BLaER1 treated with 17β-estradiol and CSF1 and Interleukin-3, amounts not matched to agents 10 nM and 100 nM (cell line): ENCODE measurements at regions not wholly inside any gene's neighbourhood (a gene's known extent, or its start where the extent isn't known, plus 50 kb on each side); places are given as distances from the start of the nearest gene placed in this dataset.

Experiments
- H3K27ac ChIP-seq, 11 experiments: shearing (Covaris generic); formaldehyde crosslinking; 2 replicates each; pipeline ENCODE4 v1.8.1; 2022
- H3K27me3 ChIP-seq, 11 experiments: shearing (Covaris generic); formaldehyde crosslinking; 2 replicates each; pipeline ENCODE4 v1.8.1; 2022
- H3K36me3 ChIP-seq, 11 experiments: shearing (Covaris generic); formaldehyde crosslinking; 2 replicates each; pipeline ENCODE4 v1.8.1; 2022
- H3K4me1 ChIP-seq, 10 experiments: shearing (Covaris generic); formaldehyde crosslinking; 2 replicates each; pipeline ENCODE4 v1.8.1; 2022
- H3K4me2 ChIP-seq, 11 experiments: shearing (Covaris generic); formaldehyde crosslinking; 2 replicates each; pipeline ENCODE4 v1.8.1; 2022
- H3K4me3 ChIP-seq, 10 experiments: shearing (Covaris generic); formaldehyde crosslinking; 2 replicates each; pipeline ENCODE4 v1.8.1; 2022
- H3K9ac ChIP-seq, 11 experiments: shearing (Covaris generic); formaldehyde crosslinking; 2 replicates each; pipeline ENCODE4 v1.8.1; 2022
- H3K9me3 ChIP-seq, 11 experiments: shearing (Covaris generic); formaldehyde crosslinking; replicated peaks in 1 of 11; 2 replicates each; pipeline ENCODE4 v1.8.1; 2022
- H4K20me1 ChIP-seq, 11 experiments: shearing (Covaris generic); formaldehyde crosslinking; 2 replicates each; pipeline ENCODE4 v1.8.1; 2022
- Cebpa-rat ChIP-seq, 11 experiments: shearing (Covaris generic); IDR thresholded peaks; 2 replicates each; pipeline ENCODE4 v1.8.1; 2022

DNA sequence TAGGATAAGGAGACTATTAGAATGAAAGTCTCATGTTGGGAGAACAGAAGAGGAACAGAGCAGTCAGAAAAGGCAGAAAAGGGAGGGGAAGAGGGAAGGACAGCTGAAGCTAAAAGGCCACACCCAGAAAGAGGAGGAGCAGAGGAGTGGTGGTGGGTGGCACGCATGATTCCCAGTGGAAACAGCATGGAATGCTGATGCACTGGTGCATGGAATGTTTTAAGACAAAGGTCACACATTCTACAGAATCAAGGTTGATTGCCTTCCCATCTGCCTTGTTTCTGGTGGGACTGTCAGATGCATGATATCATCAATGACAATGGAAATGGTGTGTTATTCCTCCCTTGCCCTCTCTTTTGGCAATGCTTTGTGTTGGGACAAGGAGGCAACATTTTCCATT is 285.4 kb upstream of the MKI67 start:
- no peaks in the 10 kb centered on the region for H3K36me3 ChIP-seq
- no peaks in the 10 kb centered on the region for H4K20me1 ChIP-seq
- H3K4me3 ChIP-seq: peak overlapping the region in 1 of 10 experiments; percentile 10; a peak in 1 of 20 replicates
- H3K27me3 ChIP-seq: no peaks in the 10 kb centered on the region
- no peak overlapping the region for H3K9ac ChIP-seq
- H3K27ac ChIP-seq: no peak overlapping the region
- peaks cover 0 to 14% (median 5%) of the 10 kb centered on the region in 10 experiments; a peak in 7 of 20 replicates for H3K4me1 ChIP-seq
- TF ChIP-seq Cebpa-rat (IDR thresholded peaks at IDR 0.05): no peak
- H3K4me2 ChIP-seq: peak overlapping the region in 1 of 11 experiments; percentile 14; a peak in 1 of 22 replicates
- peaks cover 17 to 37% (median 28%) of the 10 kb centered on the region in 11 experiments for H3K9me3 ChIP-seq

GRCh38 chr10:128414568-128414967 is 288.3 kb upstream of the MKI67 start:
- no peaks in the 10 kb centered on the region for H3K36me3 ChIP-seq
- no peak overlapping the region for H3K4me2 ChIP-seq
- H3K27me3 ChIP-seq: no peaks in the 10 kb centered on the region
- H3K4me3 ChIP-seq: no peak overlapping the region
- H3K9me3 ChIP-seq: peaks cover 17 to 33% (median 28%) of the 10 kb centered on the region in 11 experiments
- H3K4me1 ChIP-seq: peaks cover 0 to 6% (median 0%) of the 10 kb centered on the region in 10 experiments; a peak in 3 of 20 replicates
- H3K9ac ChIP-seq: no peak overlapping the region
- H3K27ac ChIP-seq: no peak overlapping the region
- no peaks in the 10 kb centered on the region for H4K20me1 ChIP-seq
- TF ChIP-seq Cebpa-rat (IDR thresholded peaks at IDR 0.05): no peak

DNA sequence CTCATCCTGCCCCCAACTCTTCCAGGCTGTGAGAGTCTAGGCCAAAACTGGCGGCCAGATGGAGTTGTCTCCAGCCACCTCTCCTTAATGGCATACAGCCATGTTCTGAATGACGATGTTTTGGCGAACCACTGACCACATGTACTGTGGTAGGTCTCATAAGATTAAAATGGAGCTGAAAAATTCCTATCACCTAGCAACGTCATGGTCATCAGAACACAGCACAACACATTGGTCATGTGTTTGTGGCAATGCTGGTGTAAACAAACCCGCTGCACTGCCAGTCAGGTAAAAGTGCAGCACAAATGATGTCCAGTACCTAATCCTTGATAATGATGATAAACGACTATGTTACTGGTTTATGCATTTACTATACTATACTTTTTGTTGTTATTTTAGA is 290.0 kb upstream of the MKI67 start:
- TF ChIP-seq Cebpa-rat (IDR thresholded peaks at IDR 0.05): no peak
- Histone ChIP-seq H3K9me3 (peaks cover 7 to 20% (median 14%) of the 10 kb centered on the region in 11 experiments), H3K4me3 (no peak overlapping the region), H3K36me3 (no peaks in the 10 kb centered on the region), H3K4me1 (peaks cover 0 to 4% (median 0%) of the 10 kb centered on the region in 10 experiments; a peak in 2 of 20 replicates), H3K4me2 (no peak overlapping the region), H4K20me1 (no peaks in the 10 kb centered on the region), H3K9ac (no peak overlapping the region), H3K27ac (no peak overlapping the region), H3K27me3 (no peaks in the 10 kb centered on the region)

DNA sequence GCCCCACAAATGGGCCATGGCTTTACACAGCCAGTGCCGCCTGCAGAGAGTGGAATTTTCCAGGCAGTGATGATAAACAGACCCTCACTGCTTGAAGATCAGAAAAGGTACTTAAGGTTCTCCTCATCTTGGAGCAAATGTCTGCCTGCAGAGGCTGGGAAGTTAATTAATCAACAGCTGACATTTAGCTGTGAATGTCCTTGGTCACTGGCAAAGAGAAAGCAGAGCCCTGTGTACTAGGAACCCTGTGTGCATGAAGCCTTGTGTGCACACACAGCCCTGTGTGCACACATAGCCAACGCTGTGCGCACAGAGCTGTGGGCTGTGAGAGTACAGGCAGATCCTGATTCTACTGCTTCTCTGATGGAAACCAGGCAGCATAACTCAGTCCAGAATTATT is 291.6 kb upstream of the MKI67 start:
- TF ChIP-seq Cebpa-rat (IDR thresholded peaks at IDR 0.05): no peak
- Histone ChIP-seq H3K27me3 (no peaks in the 10 kb centered on the region), H3K4me3 (no peak overlapping the region), H3K36me3 (no peaks in the 10 kb centered on the region), H3K9ac (no peak overlapping the region), H3K27ac (no peak overlapping the region), H3K4me1 (no peaks in the 10 kb centered on the region), H3K4me2 (no peak overlapping the region), H4K20me1 (no peaks in the 10 kb centered on the region), H3K9me3 (peaks cover 0 to 4% (median 0%) of the 10 kb centered on the region in 11 experiments; a peak in 3 of 22 replicates)

DNA sequence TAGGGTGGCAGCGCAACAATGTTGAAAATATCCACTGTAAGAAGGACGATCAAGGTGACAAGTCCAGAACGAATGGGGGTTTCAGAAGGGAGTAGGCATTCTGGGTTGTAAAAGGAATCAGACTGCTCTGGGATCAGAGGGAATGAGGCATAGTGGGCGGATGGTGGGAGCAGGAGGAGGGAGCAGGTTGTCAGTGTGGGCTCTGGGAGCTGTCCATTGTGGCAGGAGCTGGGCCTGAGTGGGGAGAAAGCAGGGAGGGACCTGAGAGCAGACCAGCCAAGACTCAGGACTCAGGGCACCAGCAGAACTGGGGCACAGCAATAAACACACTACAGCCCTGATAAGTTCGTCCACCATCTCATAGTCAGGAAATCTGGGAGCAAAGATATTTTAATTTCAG is 292.6 kb upstream of the MKI67 start:
- TF ChIP-seq Cebpa-rat (IDR thresholded peaks at IDR 0.05): no peak
- Histone ChIP-seq H4K20me1 (no peaks in the 10 kb centered on the region), H3K9me3 (no peaks in the 10 kb centered on the region), H3K27me3 (no peaks in the 10 kb centered on the region), H3K4me3 (no peak overlapping the region), H3K4me1 (no peaks in the 10 kb centered on the region), H3K4me2 (no peak overlapping the region), H3K9ac (no peak overlapping the region), H3K36me3 (no peaks in the 10 kb centered on the region), H3K27ac (no peak overlapping the region)

- no peak overlapping the region for H3K4me3 ChIP-seq
- no peaks in the 10 kb centered on the region for H4K20me1 ChIP-seq
- no peak overlapping the region for H3K9ac ChIP-seq
- no peaks in the 10 kb centered on the region for H3K4me1 ChIP-seq
- H3K9me3 ChIP-seq: no peaks in the 10 kb centered on the region
- no peaks in the 10 kb centered on the region for H3K36me3 ChIP-seq
- TF ChIP-seq Cebpa-rat (IDR thresholded peaks at IDR 0.05): no peak
- no peaks in the 10 kb centered on the region for H3K27me3 ChIP-seq
- no peak overlapping the region for H3K4me2 ChIP-seq
- no peak overlapping the region for H3K27ac ChIP-seq
These were observed 293.3 kb upstream of the MKI67 start for GRCh38 chr10:128419466-128420019.

DNA sequence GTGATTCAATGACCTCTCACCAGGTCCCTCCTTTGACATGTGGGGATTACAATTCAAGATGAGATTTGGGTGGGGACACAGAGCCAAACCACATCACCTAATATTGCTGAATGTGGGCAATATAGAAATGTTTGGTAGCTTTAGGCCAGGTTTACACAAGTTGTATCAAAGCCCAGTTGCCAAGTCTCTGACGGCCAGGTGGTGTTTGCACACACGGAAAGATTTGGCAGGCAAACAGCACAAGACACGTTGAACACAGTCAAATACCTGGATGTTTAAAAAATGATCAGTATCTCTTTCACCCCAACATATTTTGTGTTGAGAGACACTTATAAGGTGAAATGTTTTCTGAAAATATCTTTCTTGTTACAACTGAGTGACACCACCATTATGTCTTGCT is 294.4 kb upstream of the MKI67 start:
- no peak overlapping the region for H3K4me2 ChIP-seq
- H3K4me3 ChIP-seq: no peak overlapping the region
- H3K36me3 ChIP-seq: no peaks in the 10 kb centered on the region
- no peaks in the 10 kb centered on the region for H3K4me1 ChIP-seq
- no peaks in the 10 kb centered on the region for H3K9me3 ChIP-seq
- H3K27me3 ChIP-seq: no peaks in the 10 kb centered on the region
- H3K9ac ChIP-seq: no peak overlapping the region
- H3K27ac ChIP-seq: no peak overlapping the region
- no peaks in the 10 kb centered on the region for H4K20me1 ChIP-seq
- no peak for TF ChIP-seq Cebpa-rat (IDR thresholded peaks at IDR 0.05)

DNA sequence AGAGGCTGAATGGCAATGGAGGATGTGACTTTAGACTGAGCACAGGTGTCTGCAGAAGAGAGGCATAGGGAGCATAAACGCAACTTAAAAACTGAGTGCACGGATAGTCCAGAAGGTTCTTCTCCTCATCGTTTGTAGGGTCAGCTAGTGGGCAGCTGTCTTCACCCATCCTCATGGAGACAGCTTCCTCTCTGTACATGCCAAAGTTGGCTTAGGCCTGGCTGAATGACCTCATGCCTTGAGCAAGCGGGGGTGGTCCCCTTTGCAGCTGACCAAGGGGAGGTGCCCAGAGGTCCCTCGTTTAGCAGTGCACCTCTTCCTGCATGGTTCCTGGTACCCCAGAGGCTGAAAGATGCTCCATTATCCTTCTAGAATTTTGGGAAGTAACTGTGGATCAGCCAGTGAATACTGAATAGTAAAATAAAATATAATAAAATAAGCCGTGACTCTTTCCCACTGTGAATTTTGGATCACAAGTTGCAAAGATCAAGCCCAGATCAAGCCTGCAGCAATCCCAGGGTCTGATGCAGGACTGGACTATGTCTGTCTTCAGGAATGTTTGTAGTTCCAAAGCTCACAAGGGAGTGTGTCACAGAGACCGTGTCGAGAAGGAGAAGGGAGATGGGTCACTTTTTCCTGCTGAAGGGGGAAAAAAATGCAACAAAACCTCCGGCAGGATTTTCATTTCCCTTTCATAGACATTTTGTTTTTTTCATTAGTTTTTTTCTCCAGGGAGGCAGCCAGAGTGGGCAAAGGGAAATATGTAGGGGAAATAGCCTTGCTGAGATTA is 295.3 kb upstream of the MKI67 start:
- Histone ChIP-seq H3K27me3 (no peaks in the 10 kb centered on the region), H4K20me1 (no peaks in the 10 kb centered on the region), H3K27ac (no peak overlapping the region), H3K4me3 (no peak overlapping the region), H3K36me3 (no peaks in the 10 kb centered on the region), H3K4me2 (no peak overlapping the region), H3K4me1 (no peaks in the 10 kb centered on the region), H3K9ac (no peak overlapping the region), H3K9me3 (no peaks in the 10 kb centered on the region)
- no peak for TF ChIP-seq Cebpa-rat (IDR thresholded peaks at IDR 0.05)

GRCh38 chr10:128422190-128422589 is 296.0 kb upstream of the MKI67 start:
- Histone ChIP-seq H3K9ac (no peak overlapping the region), H3K4me1 (no peaks in the 10 kb centered on the region), H3K36me3 (no peaks in the 10 kb centered on the region), H4K20me1 (no peaks in the 10 kb centered on the region), H3K27ac (no peak overlapping the region), H3K4me2 (no peak overlapping the region), H3K27me3 (no peaks in the 10 kb centered on the region), H3K9me3 (no peaks in the 10 kb centered on the region), H3K4me3 (no peak overlapping the region)
- no peak for TF ChIP-seq Cebpa-rat (IDR thresholded peaks at IDR 0.05)

- Histone ChIP-seq H3K27ac (no peak overlapping the region), H3K9me3 (no peaks in the 10 kb centered on the region), H3K36me3 (no peaks in the 10 kb centered on the region), H3K27me3 (no peaks in the 10 kb centered on the region), H3K4me3 (no peak overlapping the region), H3K4me1 (no peaks in the 10 kb centered on the region), H3K9ac (no peak overlapping the region), H3K4me2 (no peak overlapping the region), H4K20me1 (no peaks in the 10 kb centered on the region)
- no peak for TF ChIP-seq Cebpa-rat (IDR thresholded peaks at IDR 0.05)
These were observed 296.8 kb upstream of the MKI67 start for GRCh38 chr10:128422999-128423398.
